ENCODE measurements at regions not wholly inside any gene's neighbourhood (a gene's known extent, or its start where the extent isn't known, plus 50 kb on each side); places are given as distances from the start of the nearest gene placed in this dataset.

DNA sequence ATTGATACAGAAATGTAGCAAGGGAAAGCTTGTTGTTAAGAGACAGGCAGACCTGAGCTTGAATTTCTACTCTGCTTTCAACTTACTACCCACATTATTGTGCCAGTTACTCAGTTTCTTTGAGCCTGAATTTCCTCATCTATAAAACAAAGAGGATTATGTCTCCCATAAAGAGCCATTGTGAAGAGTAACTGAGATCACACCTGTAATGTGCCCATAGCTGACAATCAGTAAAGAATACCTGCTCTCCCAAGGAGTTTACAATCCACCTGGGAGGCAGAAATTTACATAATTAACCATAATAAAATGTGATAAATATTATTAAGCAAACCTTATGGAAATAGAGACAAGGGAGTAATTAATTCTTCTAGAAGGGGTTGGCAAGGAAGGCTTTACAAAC is 204.9 kb downstream of the EPM2A start:
- intact Hi-C loops (cut with DNase I; ENCODE audit: low total_unique reads): no loop called here
- Histone ChIP-seq H3K27ac (no peak overlapping the region), H3K9me3 (no peaks in the 10 kb centered on the region), H3K36me3 (ENCODE audit: low read depth, missing control alignments) (no peaks in the 10 kb centered on the region), H3K4me3 (no peak overlapping the region), H3K27me3 (no peaks in the 10 kb centered on the region), H3K4me1 (no peaks in the 10 kb centered on the region)
- DNase-seq: no peak
- TF ChIP-seq CTCF (IDR thresholded peaks at IDR 0.05) (no peak), POLR2A (IDR thresholded peaks at IDR 0.05) (no peak)

- H3K27ac ChIP-seq: no peak overlapping the region
- no peaks in the 10 kb centered on the region for H3K36me3 ChIP-seq (ENCODE audit: low read depth, missing control alignments)
- no peaks in the 10 kb centered on the region for H3K27me3 ChIP-seq
- TF ChIP-seq CTCF (IDR thresholded peaks at IDR 0.05): no peak
- 52 to 69% methylated on average over 1 of the region's 1 CpG for WGBS, 2 donors
- no peak overlapping the region for H3K4me3 ChIP-seq
- DNase-seq: no peak
- intact Hi-C loops (cut with DNase I; ENCODE audit: low total_unique reads): no loop called here
- no peaks in the 10 kb centered on the region for H3K4me1 ChIP-seq
- no peaks in the 10 kb centered on the region for H3K9me3 ChIP-seq
Observed at GRCh38 chr6:145531032-145531431, 204.3 kb downstream of the EPM2A start.

- H3K4me3 ChIP-seq: no peak overlapping the region
- TF ChIP-seq POLR2A (IDR thresholded peaks at IDR 0.05) (no peak), CTCF (IDR thresholded peaks at IDR 0.05) (no peak)
- WGBS, 2 donors: 48 to 49% methylated on average over 3 of the region's 3 CpGs
- H3K27me3 ChIP-seq: no peaks in the 10 kb centered on the region
- no peaks in the 10 kb centered on the region for H3K9me3 ChIP-seq
- intact Hi-C loops (cut with DNase I; ENCODE audit: low total_unique reads): no loop called here
- H3K36me3 ChIP-seq (ENCODE audit: low read depth, missing control alignments): no peaks in the 10 kb centered on the region
- H3K27ac ChIP-seq: no peak overlapping the region
- DNase-seq: no peak
- H3K4me1 ChIP-seq: no peaks in the 10 kb centered on the region
Observed at GRCh38 chr6:145531822-145532221, 203.5 kb downstream of the EPM2A start.

GRCh38 chr6:145532361-145532760 is 203.0 kb downstream of the EPM2A start:
- no peak for DNase-seq
- WGBS, 2 donors: 26 to 48% methylated on average over 2 to 4 of the region's 4 CpGs
- no peaks in the 10 kb centered on the region for H3K27me3 ChIP-seq
- H3K27ac ChIP-seq: no peak overlapping the region
- intact Hi-C loops (cut with DNase I; ENCODE audit: low total_unique reads): no loop called here
- no peaks in the 10 kb centered on the region for H3K4me1 ChIP-seq
- no peaks in the 10 kb centered on the region for H3K36me3 ChIP-seq (ENCODE audit: low read depth, missing control alignments)
- H3K9me3 ChIP-seq: no peaks in the 10 kb centered on the region
- no peak overlapping the region for H3K4me3 ChIP-seq
- TF ChIP-seq POLR2A (IDR thresholded peaks at IDR 0.05) (no peak), CTCF (IDR thresholded peaks at IDR 0.05) (no peak)

GRCh38 chr6:145534989-145535388 is 200.3 kb downstream of the EPM2A start:
- DNase-seq: no peak
- Histone ChIP-seq H3K4me3 (no peak overlapping the region), H3K9me3 (no peaks in the 10 kb centered on the region), H3K27ac (no peak overlapping the region), H3K36me3 (ENCODE audit: low read depth, missing control alignments) (no peaks in the 10 kb centered on the region), H3K27me3 (no peaks in the 10 kb centered on the region), H3K4me1 (no peaks in the 10 kb centered on the region)
- intact Hi-C loops (cut with DNase I; ENCODE audit: low total_unique reads): no loop called here
- TF ChIP-seq CTCF (IDR thresholded peaks at IDR 0.05) (no peak), POLR2A (IDR thresholded peaks at IDR 0.05) (no peak)
- WGBS, 2 donors: 87 to 93% methylated on average over 4 of the region's 4 CpGs
